HFFc6 (cell line): ENCODE measurements at regions not wholly inside any gene's neighbourhood (a gene's known extent, or its start where the extent isn't known, plus 50 kb on each side); places are given as distances from the start of the nearest gene placed in this dataset.

Experiments
- DNase-seq: peaks from one replicate; pipeline ENCODE4 v3.0.0-alpha.2; 2018
- H3K27ac Mint-ChIP-seq: 2 replicates; pipeline ENCODE4 v1.8.0; 2020; ENCODE audit warnings: mild to moderate bottlenecking, mixed read lengths
- H3K27me3 Mint-ChIP-seq: 2 replicates; pipeline ENCODE4 v1.8.0; 2021; ENCODE audit warnings: mild to moderate bottlenecking, moderate library complexity, mixed read lengths; ENCODE audit not compliant: insufficient read depth
- H3K36me3 Mint-ChIP-seq: 2 replicates; pipeline ENCODE4 v1.8.0; 2021; ENCODE audit warnings: low read depth, mixed read lengths
- H3K4me1 Mint-ChIP-seq: 2 replicates; pipeline ENCODE4 v1.8.0; 2020; ENCODE audit warnings: low read depth, mixed read lengths
- H3K4me3 Mint-ChIP-seq: 2 replicates; pipeline ENCODE4 v1.8.0; 2020; ENCODE audit warnings: mild to moderate bottlenecking, moderate library complexity, mixed read lengths
- H3K9me3 Mint-ChIP-seq: 2 replicates; pipeline ENCODE4 v1.8.0; 2020; ENCODE audit warnings: mild to moderate bottlenecking, mixed read lengths
- TF ChIP-seq, protein P1 (sequence below): fragments of 200-600 bp; sonication (generic); IDR thresholded peaks from 2 replicates; pipeline ENCODE4 v1.5.0; 2021; ENCODE audit warnings: antibody characterized with exemption, mild to moderate bottlenecking

DNA sequence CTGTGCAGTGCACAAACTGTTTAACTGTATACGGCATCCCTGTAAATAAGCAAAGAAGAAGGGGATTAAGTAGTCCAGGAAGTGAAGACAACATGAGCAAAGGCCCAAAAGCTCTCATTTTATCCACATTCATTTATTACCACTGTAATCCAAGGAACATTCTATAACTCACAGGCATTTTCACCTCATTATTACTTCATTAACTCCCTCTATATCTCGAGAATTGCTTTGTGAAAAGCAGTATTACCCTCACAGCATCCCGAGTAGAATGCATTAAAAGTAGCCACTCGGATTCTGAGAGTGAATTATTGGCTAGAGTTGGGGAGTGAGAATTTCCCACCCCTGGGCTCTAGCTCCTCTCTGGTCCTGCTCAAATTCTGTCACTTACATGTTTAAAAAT, 51.0 kb upstream of the CHCHD3 start:
- TF ChIP-seq, protein P1, sequence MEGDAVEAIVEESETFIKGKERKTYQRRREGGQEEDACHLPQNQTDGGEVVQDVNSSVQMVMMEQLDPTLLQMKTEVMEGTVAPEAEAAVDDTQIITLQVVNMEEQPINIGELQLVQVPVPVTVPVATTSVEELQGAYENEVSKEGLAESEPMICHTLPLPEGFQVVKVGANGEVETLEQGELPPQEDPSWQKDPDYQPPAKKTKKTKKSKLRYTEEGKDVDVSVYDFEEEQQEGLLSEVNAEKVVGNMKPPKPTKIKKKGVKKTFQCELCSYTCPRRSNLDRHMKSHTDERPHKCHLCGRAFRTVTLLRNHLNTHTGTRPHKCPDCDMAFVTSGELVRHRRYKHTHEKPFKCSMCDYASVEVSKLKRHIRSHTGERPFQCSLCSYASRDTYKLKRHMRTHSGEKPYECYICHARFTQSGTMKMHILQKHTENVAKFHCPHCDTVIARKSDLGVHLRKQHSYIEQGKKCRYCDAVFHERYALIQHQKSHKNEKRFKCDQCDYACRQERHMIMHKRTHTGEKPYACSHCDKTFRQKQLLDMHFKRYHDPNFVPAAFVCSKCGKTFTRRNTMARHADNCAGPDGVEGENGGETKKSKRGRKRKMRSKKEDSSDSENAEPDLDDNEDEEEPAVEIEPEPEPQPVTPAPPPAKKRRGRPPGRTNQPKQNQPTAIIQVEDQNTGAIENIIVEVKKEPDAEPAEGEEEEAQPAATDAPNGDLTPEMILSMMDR: no peak
- no peak for DNase-seq
- H3K36me3 Mint-ChIP-seq: no peaks in the 10 kb centered on the region
- peaks cover 9% of the 10 kb centered on the region for H3K27me3 Mint-ChIP-seq
- H3K27ac Mint-ChIP-seq: no peak overlapping the region
- no peaks in the 10 kb centered on the region for H3K9me3 Mint-ChIP-seq
- no peaks in the 10 kb centered on the region for H3K4me1 Mint-ChIP-seq
- H3K4me3 Mint-ChIP-seq: no peak overlapping the region

DNA sequence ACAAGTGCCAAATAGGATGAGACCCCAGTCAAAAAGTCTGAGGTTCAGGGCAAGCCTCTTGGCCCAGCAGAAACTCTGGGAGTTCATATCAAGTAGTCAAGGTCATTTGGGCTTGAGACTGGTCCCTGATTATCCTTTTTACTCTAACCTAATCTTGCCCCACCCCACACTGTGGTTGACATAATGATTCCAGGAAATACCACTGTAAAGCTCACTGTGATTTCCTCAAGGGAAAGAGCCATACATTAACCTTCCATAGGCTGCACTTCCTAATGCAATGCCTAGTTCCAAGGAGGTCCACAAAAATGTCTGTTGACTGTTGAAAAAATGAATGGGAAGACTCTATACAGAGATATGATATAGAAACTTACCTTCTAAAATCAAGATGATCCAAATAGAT, 52.9 kb upstream of the CHCHD3 start:
- TF ChIP-seq, protein P1: no peak
- Mint-ChIP-seq H3K36me3 (no peaks in the 10 kb centered on the region), H3K27ac (no peak overlapping the region), H3K27me3 (peaks cover 9% of the 10 kb centered on the region), H3K9me3 (no peaks in the 10 kb centered on the region), H3K4me1 (no peaks in the 10 kb centered on the region), H3K4me3 (no peak overlapping the region)
- DNase-seq: no peak

GRCh38 chr7:133135451-133135850, 53.6 kb upstream of the CHCHD3 start:
- Mint-ChIP-seq H3K36me3 (no peaks in the 10 kb centered on the region), H3K9me3 (no peaks in the 10 kb centered on the region), H3K4me1 (no peaks in the 10 kb centered on the region), H3K4me3 (no peak overlapping the region), H3K27me3 (peaks cover 9% of the 10 kb centered on the region), H3K27ac (no peak overlapping the region)
- peak; percentile 29 for DNase-seq
- TF ChIP-seq, protein P1: no peak

GRCh38 chr7:133139350-133139749, 57.5 kb upstream of the CHCHD3 start:
- no peak overlapping the region for H3K27ac Mint-ChIP-seq
- no peaks in the 10 kb centered on the region for H3K36me3 Mint-ChIP-seq
- no peaks in the 10 kb centered on the region for H3K9me3 Mint-ChIP-seq
- peaks cover 10% of the 10 kb centered on the region for H3K27me3 Mint-ChIP-seq
- no peaks in the 10 kb centered on the region for H3K4me1 Mint-ChIP-seq
- TF ChIP-seq, protein P1: peak; percentile 37
- no peak overlapping the region for H3K4me3 Mint-ChIP-seq
- peak; percentile 30 for DNase-seq

DNA sequence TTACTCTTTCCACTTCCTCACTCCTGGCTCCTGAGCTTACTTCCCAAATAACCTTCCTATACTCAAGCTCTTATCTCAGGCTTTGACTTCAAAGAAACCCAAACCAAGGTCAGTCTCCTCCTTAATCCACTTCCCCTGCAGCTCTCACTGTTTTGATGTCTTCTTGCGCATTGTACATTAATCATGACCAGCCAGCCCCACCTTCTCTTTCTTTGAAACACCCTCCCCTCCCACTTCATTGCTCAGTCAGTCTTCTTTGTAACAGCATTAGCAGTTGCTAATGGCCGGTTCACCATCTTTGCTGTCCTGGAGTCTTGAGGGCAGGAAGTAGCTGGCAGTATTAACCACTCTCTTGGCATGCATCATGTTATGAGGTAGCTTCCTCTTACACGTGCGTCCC, 57.9 kb upstream of the CHCHD3 start:
- Mint-ChIP-seq H3K36me3 (no peaks in the 10 kb centered on the region), H3K4me1 (no peaks in the 10 kb centered on the region), H3K9me3 (no peaks in the 10 kb centered on the region), H3K4me3 (no peak overlapping the region), H3K27me3 (peaks cover 13% of the 10 kb centered on the region), H3K27ac (no peak overlapping the region)
- TF ChIP-seq, protein P1: no peak
- no peak for DNase-seq

GRCh38 chr7:133140994-133141595, 59.2 kb upstream of the CHCHD3 start:
- Mint-ChIP-seq H3K4me1 (no peaks in the 10 kb centered on the region), H3K27ac (no peak overlapping the region), H3K27me3 (peaks cover 13% of the 10 kb centered on the region), H3K36me3 (no peaks in the 10 kb centered on the region), H3K4me3 (no peak overlapping the region), H3K9me3 (no peaks in the 10 kb centered on the region)
- TF ChIP-seq, protein P1: no peak
- DNase-seq: no peak
